ENCODE measurements at regions not wholly inside any gene's neighbourhood (a gene's known extent, or its start where the extent isn't known, plus 50 kb on each side); places are given as distances from the start of the nearest gene placed in this dataset.

DNA sequence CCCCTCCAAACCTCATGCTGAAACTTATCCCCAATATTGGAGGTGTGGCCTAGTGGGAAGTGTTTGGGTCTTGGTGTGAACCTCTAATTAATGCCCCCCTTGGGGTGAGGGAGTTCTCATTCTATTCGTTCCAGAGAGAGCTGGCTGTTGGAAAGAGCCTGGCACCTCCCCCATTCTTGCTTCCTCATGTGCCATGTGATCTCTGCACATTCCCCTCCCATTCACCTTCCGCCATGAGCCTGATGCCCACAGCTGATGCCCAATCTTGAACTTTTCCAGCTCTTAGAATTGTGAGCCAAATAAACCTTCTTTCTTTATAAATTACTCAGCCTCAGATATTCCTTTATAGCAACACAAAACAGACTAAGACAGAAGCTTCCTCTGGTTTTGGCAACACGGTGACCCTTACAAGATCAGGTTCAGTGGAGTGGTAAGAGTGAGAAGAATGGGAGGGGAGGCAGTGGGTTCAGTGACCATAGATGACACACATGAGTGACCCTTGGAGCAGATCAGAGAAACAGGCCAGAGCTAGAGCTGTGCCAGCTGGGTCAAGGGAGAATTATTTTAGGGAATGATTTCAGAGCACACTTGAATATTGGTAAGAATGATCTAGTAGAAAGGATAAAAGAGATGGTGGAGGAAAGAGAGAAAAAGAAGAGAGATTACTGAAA lies 176.4 kb downstream of the LY86 start:
- Histone ChIP-seq H3K27me3 (no peaks in the 10 kb centered on the region), H3K9me3 (no peaks in the 10 kb centered on the region), H3K36me3 (no peaks in the 10 kb centered on the region), H3K4me3 (no peak overlapping the region), H3K4me1 (no peaks in the 10 kb centered on the region), H3K27ac (no peak overlapping the region)
- no peak for TF ChIP-seq CTCF (IDR thresholded peaks at IDR 0.05)
- no peak for DNase-seq (ENCODE audit: low spot score)

DNA sequence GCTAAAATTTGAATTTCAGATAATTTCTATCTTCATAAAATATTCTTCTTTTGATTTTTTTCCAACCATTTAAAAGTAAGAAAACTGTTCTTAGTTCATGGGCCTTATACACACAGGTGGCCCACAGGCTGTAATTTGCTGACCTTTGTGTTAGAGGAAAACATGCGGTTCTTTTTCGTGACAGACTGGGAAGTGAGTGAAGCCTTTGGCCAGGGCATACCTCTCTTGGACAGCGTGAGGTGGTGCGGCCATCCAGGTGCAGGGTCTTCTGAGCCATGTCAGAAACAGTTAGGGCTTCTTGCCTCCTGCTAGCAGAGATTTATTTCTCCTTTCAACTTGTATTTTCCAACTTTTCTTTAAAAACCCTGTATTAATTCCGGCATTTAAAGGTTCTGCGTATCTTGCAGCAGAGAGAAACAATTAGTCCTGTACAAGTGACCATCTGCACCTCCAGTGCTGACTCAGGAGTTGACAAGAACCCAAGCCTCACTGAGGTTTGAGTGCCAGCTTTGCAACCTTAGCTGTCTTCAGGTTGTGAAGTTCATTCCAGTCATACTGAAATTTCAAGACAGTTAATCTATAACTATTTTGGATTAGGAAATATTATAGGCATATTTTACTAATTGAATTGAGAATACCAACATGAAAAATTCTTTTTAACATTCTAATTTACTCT lies 177.8 kb downstream of the LY86 start:
- H3K4me1 ChIP-seq = no peaks in the 10 kb centered on the region
- H3K27me3 ChIP-seq = no peaks in the 10 kb centered on the region
- TF ChIP-seq CTCF (IDR thresholded peaks at IDR 0.05) = no peak
- no peak for DNase-seq (ENCODE audit: low spot score)
- no peaks in the 10 kb centered on the region for H3K36me3 ChIP-seq
- no peaks in the 10 kb centered on the region for H3K9me3 ChIP-seq
- no peak overlapping the region for H3K27ac ChIP-seq
- H3K4me3 ChIP-seq = no peak overlapping the region

DNA sequence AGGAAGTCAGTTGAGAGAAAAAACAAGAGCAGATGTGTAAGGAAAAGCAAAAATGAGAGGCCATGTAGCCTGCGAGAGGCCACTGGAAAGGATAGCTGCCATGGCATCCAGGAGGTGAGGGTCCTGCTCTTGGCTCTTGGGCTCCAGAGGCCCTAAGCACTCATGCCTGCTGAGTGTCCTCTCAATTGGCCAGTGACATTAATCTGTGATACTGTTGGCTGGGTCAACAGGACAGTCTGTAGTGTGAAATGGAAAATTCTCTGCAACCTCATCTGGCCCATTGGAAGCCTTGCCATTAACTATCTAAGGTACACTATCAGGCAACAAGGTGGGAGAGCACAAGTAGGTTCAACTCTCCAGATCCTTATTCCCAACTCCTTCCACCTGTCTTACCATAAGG lies 180.9 kb downstream of the LY86 start:
- H3K9me3 ChIP-seq = no peaks in the 10 kb centered on the region
- no peak overlapping the region for H3K27ac ChIP-seq
- H3K27me3 ChIP-seq = no peaks in the 10 kb centered on the region
- H3K4me3 ChIP-seq = no peak overlapping the region
- DNase-seq (ENCODE audit: low spot score) = no peak
- no peak for TF ChIP-seq CTCF (IDR thresholded peaks at IDR 0.05)
- no peaks in the 10 kb centered on the region for H3K4me1 ChIP-seq
- no peaks in the 10 kb centered on the region for H3K36me3 ChIP-seq

GRCh38 chr6:6771224-6771945 lies 182.9 kb downstream of the LY86 start:
- H3K27me3 ChIP-seq = no peaks in the 10 kb centered on the region

DNA sequence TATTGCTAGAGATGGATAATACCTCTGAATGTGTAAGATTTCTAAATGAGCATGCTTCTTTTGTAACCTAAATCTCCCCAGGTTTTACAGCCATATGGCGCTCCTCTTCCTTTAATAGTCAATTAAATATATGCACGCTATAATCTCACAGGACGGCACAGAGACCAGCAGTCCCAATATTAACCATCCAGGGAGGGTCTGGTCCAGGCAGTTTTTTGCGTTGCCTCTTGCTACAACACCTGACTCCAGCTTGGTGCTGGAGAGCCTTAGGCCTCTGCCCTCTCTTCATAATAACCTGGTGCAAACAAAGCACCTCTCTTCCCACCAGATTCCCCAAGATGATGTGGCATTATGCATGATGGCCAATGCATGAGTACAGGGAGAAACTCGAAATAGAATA lies 183.4 kb downstream of the LY86 start:
- DNase-seq (ENCODE audit: low spot score) = no peak
- no peak for TF ChIP-seq CTCF (IDR thresholded peaks at IDR 0.05)
- Histone ChIP-seq H3K27me3 (no peaks in the 10 kb centered on the region), H3K4me1 (no peaks in the 10 kb centered on the region), H3K27ac (no peak overlapping the region), H3K4me3 (no peak overlapping the region), H3K36me3 (no peaks in the 10 kb centered on the region), H3K9me3 (no peaks in the 10 kb centered on the region)

More at GRCh38 chr6:6771224-6771945, 182.9 kb downstream of the LY86 start:
- no peak overlapping the region for H3K4me3 ChIP-seq
- H3K36me3 ChIP-seq = no peaks in the 10 kb centered on the region
- H3K27ac ChIP-seq = no peak overlapping the region
- no peaks in the 10 kb centered on the region for H3K4me1 ChIP-seq
- no peak for DNase-seq (ENCODE audit: low spot score)
- TF ChIP-seq CTCF (IDR thresholded peaks at IDR 0.05) = no peak
- no peaks in the 10 kb centered on the region for H3K9me3 ChIP-seq

Data from right atrium auricular region (tissue), 2 donors.